ENCODE measurements at regions not wholly inside any gene's neighbourhood (a gene's known extent, or its start where the extent isn't known, plus 50 kb on each side); places are given as distances from the start of the nearest gene placed in this dataset.

DNA sequence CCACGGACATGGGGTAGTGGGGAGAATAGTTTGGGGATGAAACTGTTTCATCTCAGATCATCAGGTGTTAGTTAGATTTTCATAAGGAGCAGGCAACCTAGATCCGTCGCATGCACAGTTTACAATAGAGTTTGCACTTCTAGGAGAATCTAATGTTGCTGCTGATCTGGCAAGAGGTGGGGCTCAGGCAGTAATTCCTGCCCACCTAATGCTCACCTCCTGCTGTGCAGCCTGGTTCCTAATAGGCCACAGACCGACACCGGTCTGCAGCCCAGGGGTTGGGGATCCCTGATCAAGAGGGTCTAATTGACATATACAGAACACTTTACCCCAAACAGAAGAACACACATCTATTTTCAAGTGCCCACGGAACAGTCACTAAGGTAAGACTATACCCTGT, 275.1 kb downstream of the PTPRU start:
- TF ChIP-seq, protein P1, sequence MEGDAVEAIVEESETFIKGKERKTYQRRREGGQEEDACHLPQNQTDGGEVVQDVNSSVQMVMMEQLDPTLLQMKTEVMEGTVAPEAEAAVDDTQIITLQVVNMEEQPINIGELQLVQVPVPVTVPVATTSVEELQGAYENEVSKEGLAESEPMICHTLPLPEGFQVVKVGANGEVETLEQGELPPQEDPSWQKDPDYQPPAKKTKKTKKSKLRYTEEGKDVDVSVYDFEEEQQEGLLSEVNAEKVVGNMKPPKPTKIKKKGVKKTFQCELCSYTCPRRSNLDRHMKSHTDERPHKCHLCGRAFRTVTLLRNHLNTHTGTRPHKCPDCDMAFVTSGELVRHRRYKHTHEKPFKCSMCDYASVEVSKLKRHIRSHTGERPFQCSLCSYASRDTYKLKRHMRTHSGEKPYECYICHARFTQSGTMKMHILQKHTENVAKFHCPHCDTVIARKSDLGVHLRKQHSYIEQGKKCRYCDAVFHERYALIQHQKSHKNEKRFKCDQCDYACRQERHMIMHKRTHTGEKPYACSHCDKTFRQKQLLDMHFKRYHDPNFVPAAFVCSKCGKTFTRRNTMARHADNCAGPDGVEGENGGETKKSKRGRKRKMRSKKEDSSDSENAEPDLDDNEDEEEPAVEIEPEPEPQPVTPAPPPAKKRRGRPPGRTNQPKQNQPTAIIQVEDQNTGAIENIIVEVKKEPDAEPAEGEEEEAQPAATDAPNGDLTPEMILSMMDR (IDR thresholded peaks at IDR 0.05 in 2 of 3, conservative IDR thresholded peaks at IDR 0.05 in 1 of 3; ENCODE audit: borderline replicate concordance in 1 of 3, insufficient read depth in 1 of 3, low read depth in 2 of 3, low read length in 2 of 3) = no peak
- TF ChIP-seq JUND (IDR thresholded peaks at IDR 0.05) (no peak), POLR2A (IDR thresholded peaks at IDR 0.05; ENCODE audit: borderline replicate concordance, extremely low read depth, insufficient read depth, insufficient read length) (no peak), RAD21 (IDR thresholded peaks at IDR 0.05; ENCODE audit: low read depth) (no peak), EZH2phosphoT487 (IDR thresholded peaks at IDR 0.05; ENCODE audit: borderline replicate concordance) (no peak), POLR2AphosphoS5 (IDR thresholded peaks at IDR 0.05; ENCODE audit: low read depth, low read length) (no peak), SRF (IDR thresholded peaks at IDR 0.05; ENCODE audit: low read depth) (no peak), EZH2 (IDR thresholded peaks at IDR 0.05) (no peak)
- TF ChIP-seq, protein P2, sequence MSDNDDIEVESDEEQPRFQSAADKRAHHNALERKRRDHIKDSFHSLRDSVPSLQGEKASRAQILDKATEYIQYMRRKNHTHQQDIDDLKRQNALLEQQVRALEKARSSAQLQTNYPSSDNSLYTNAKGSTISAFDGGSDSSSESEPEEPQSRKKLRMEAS (IDR thresholded peaks at IDR 0.05) = no peak
- TF ChIP-seq, protein P3, sequence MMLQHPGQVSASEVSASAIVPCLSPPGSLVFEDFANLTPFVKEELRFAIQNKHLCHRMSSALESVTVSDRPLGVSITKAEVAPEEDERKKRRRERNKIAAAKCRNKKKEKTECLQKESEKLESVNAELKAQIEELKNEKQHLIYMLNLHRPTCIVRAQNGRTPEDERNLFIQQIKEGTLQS (IDR thresholded peaks at IDR 0.05) = no peak
- TF ChIP-seq, protein P4, sequence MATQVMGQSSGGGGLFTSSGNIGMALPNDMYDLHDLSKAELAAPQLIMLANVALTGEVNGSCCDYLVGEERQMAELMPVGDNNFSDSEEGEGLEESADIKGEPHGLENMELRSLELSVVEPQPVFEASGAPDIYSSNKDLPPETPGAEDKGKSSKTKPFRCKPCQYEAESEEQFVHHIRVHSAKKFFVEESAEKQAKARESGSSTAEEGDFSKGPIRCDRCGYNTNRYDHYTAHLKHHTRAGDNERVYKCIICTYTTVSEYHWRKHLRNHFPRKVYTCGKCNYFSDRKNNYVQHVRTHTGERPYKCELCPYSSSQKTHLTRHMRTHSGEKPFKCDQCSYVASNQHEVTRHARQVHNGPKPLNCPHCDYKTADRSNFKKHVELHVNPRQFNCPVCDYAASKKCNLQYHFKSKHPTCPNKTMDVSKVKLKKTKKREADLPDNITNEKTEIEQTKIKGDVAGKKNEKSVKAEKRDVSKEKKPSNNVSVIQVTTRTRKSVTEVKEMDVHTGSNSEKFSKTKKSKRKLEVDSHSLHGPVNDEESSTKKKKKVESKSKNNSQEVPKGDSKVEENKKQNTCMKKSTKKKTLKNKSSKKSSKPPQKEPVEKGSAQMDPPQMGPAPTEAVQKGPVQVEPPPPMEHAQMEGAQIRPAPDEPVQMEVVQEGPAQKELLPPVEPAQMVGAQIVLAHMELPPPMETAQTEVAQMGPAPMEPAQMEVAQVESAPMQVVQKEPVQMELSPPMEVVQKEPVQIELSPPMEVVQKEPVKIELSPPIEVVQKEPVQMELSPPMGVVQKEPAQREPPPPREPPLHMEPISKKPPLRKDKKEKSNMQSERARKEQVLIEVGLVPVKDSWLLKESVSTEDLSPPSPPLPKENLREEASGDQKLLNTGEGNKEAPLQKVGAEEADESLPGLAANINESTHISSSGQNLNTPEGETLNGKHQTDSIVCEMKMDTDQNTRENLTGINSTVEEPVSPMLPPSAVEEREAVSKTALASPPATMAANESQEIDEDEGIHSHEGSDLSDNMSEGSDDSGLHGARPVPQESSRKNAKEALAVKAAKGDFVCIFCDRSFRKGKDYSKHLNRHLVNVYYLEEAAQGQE (IDR thresholded peaks at IDR 0.05; ENCODE audit: low read depth) = no peak

All from HCT116 (cell line).